HG03378 (cell line): ENCODE measurements at regions not wholly inside any gene's neighbourhood (a gene's known extent, or its start where the extent isn't known, plus 50 kb on each side); places are given as distances from the start of the nearest gene placed in this dataset.

Experiments used
- ATAC-seq: cut with Tn5 transposase; IDR thresholded peaks from one replicate; pipeline ENCODE4 v1.9.1; 2021; ENCODE audit warnings: mild to moderate bottlenecking, moderate library complexity; ENCODE audit not compliant: unreplicated experiment

- ATAC-seq = peak; percentile 61
Observed at GRCh38 chrX:8971116-8971515, 62.8 kb downstream of the FAM9B start.

- ATAC-seq = no peak
Observed at GRCh38 chrX:8969378-8969777, 64.5 kb downstream of the FAM9B start.

GRCh38 chrX:8967461-8967860 is 66.5 kb downstream of the FAM9B start:
- ATAC-seq = no peak

- no peak for ATAC-seq
Observed at GRCh38 chrX:8960957-8961468, 72.9 kb downstream of the FAM9B start.

- no peak for ATAC-seq
Observed at GRCh38 chrX:8955511-8955910, 78.4 kb downstream of the FAM9B start.

- no peak for ATAC-seq
Observed at GRCh38 chrX:8946563-8946962, 87.4 kb downstream of the FAM9B start.

- ATAC-seq = no peak
Observed at GRCh38 chrX:8939322-8939721, 94.6 kb downstream of the FAM9B start.

- ATAC-seq = no peak
Observed at GRCh38 chrX:8927701-8928100, 106.2 kb downstream of the FAM9B start.

- ATAC-seq = no peak
Observed at GRCh38 chrX:8927066-8927635, 106.8 kb downstream of the FAM9B start.

- ATAC-seq = no peak
Observed at GRCh38 chrX:8921615-8922014, 112.3 kb downstream of the FAM9B start.

GRCh38 chrX:8919801-8920200 is 114.1 kb downstream of the FAM9B start:
- no peak for ATAC-seq

GRCh38 chrX:8916697-8917096 is 115.5 kb upstream of the FAM9A start:
- no peak for ATAC-seq

GRCh38 chrX:8914681-8915080 is 113.5 kb upstream of the FAM9A start:
- no peak for ATAC-seq

- no peak for ATAC-seq
Observed at GRCh38 chrX:8913655-8914409, 112.6 kb upstream of the FAM9A start.

GRCh38 chrX:8907688-8908087 is 106.5 kb upstream of the FAM9A start:
- ATAC-seq = no peak

- no peak for ATAC-seq
Observed at GRCh38 chrX:8906299-8906938, 105.2 kb upstream of the FAM9A start.

GRCh38 chrX:8897259-8897658 is 96.1 kb upstream of the FAM9A start:
- ATAC-seq = no peak

GRCh38 chrX:8890794-8891193 is 89.6 kb upstream of the FAM9A start:
- no peak for ATAC-seq

- no peak for ATAC-seq
Observed at GRCh38 chrX:8887004-8887403, 85.8 kb upstream of the FAM9A start.

- no peak for ATAC-seq
Observed at GRCh38 chrX:8879750-8880149, 78.6 kb upstream of the FAM9A start.

- ATAC-seq = no peak
Observed at GRCh38 chrX:8873956-8874355, 72.8 kb upstream of the FAM9A start.

GRCh38 chrX:8873102-8873501 is 71.9 kb upstream of the FAM9A start:
- ATAC-seq = no peak
